ENCODE measurements at regions not wholly inside any gene's neighbourhood (a gene's known extent, or its start where the extent isn't known, plus 50 kb on each side); places are given as distances from the start of the nearest gene placed in this dataset.
"Not testable (repeated sequence)": the region's sequence is repeated elsewhere in the genome, so short reads cannot be mapped to it uniquely, and the experiment has no call there.

DNA sequence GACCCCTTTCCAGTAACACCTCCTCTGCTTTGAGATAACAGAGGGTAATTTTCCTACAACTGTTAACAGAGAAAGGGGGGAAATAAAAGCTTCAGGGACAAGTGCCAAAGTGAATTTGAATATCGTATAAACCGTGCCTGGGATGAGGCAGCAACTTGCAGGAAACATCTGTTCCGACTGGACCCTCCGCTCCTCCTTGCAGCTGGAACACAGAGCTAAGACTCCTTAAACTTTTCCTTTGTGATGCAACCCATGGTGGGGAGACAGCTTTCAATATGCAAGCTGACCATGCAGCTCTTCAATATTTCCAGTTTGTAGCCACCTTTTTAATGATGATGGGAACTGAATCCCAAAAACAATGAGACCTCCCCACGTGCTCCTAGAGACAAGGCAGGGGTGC, 432.6 kb downstream of the ZNF536 start:
- DNase-seq = no peak

DNA sequence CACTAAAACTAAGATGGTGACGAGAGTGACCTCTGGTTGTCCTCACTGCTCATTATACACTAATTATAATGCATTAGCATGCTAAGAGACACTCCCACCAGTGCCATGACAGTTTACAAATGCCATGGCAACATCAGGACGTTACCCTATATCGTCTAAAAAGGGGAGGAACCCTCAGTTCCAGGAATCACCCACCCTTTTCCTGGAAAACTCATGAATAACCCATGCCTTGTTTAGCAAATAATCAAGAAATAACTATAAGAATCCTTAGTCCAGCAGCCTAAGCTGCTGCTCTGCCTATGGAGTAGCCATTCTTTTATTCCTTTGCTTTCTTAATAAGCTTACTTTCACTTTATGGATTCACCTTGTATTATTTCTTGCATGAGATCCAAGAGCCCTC, 432.1 kb downstream of the ZNF536 start:
- DNase-seq = not testable (repeated sequence)

- no peak for DNase-seq
These were observed 430.3 kb downstream of the ZNF536 start for GRCh38 chr19:30802424-30803013.

GRCh38 chr19:30799865-30800755, 427.9 kb downstream of the ZNF536 start:
- DNase-seq = no peak

- no peak for DNase-seq
These were observed 423.5 kb downstream of the ZNF536 start for GRCh38 chr19:30795727-30796126.

GRCh38 chr19:30792561-30793505, 420.6 kb downstream of the ZNF536 start:
- DNase-seq = no peak

DNA sequence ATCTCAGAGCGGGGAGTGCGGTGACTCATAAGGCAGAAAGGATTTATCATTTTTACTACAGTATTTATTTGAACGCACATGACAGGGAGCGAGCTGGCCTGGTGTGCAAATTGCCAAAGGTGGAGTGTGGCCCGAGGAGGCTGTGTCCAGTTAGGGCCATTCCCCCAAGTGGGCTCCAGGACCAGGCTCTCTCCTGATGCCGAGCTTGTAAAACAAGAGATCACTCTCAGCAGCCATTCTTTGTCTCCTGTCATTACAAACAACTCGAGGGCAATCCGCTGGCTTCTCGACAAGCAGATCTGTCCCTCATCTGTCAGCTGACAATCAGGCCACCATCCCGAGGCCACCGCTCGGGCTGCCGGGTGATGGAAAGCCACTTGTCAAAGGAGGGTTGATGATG, 418.9 kb downstream of the ZNF536 start:
- no peak for DNase-seq

GRCh38 chr19:30790056-30790680, 418.0 kb downstream of the ZNF536 start:
- no peak for DNase-seq

- DNase-seq = no peak
These were observed 416.1 kb downstream of the ZNF536 start for GRCh38 chr19:30788105-30788765.

DNA sequence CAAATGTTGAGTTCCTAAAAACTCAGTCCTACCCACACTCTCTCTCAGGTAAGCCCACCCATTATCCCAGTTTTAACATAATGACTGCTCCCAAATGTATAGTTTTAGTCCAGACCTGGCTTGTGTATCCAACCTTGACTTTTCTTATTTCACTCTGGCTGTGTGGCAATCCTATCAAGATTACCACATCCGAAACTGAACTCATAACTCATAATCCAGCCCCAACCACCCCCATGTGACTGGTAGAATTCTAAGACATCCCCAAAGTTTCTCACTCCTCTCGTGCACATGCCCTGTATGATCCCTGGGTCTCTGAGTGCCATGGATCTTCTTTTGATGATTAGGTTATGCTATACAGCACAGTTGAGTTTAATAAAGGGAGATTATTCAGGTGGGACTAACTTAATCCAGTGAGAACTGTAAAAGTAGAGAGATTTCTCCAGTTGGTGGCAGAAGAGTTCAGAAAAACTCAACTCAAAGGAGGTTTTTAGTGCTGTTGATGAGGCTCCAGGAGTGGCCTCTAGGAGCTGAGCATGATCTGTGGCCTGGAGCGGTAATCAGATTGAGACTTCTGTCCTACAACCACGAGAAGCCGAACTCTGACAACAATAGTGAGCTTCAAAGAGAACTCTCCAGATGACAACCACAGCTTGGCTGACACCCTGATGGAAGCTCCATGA, 413.4 kb downstream of the ZNF536 start:
- DNase-seq = no peak

- DNase-seq = no peak
These were observed 412.8 kb downstream of the ZNF536 start for GRCh38 chr19:30784850-30785457.

DNA sequence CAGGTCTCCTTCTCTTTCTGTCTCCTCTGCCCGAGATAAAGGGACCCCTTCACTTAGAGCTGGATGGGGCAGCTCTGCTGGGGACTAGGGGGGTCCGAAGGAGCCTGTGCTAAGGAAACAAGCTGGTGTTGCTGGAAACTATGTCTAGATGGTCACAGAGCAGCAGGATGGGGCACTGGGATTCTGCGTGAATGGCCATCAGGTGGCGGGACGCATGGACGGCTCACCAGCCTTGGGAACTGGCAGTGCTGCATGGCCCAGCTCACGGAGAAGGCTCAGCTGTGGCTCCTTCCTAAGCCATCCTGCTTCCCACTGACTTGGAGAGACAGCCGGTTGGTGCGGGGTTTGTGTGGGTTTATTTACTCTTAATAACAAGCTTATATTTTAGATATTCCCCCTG, 411.8 kb downstream of the ZNF536 start:
- DNase-seq = no peak

DNA sequence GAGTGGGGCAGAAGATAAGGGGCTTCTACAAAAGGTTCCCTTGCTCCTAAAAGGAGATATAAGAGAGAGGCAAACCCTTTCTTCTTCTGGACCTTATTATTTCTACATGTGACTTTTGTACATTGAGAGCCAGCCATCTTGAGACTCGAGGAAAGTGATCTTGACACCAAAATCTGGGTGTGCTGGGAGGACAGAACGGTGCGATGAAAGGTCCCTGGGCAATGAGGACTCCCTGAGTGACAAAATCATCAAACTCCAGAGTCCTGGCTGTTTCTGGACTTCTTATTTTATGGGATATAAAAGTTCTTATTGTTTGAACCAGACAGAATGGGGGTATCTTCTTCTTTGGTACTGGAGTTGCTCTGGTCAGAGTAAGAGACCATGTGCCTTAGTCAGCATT, 411.0 kb downstream of the ZNF536 start:
- no peak for DNase-seq

GRCh38 chr19:30781519-30781918, 409.3 kb downstream of the ZNF536 start:
- DNase-seq = no peak

- no peak for DNase-seq
These were observed 408.9 kb downstream of the ZNF536 start for GRCh38 chr19:30781047-30781446.

GRCh38 chr19:30780456-30780855, 408.3 kb downstream of the ZNF536 start:
- DNase-seq = no peak

GRCh38 chr19:30780032-30780431, 407.8 kb downstream of the ZNF536 start:
- no peak for DNase-seq

- no peak for DNase-seq
These were observed 407.0 kb downstream of the ZNF536 start for GRCh38 chr19:30778961-30779715.

DNA sequence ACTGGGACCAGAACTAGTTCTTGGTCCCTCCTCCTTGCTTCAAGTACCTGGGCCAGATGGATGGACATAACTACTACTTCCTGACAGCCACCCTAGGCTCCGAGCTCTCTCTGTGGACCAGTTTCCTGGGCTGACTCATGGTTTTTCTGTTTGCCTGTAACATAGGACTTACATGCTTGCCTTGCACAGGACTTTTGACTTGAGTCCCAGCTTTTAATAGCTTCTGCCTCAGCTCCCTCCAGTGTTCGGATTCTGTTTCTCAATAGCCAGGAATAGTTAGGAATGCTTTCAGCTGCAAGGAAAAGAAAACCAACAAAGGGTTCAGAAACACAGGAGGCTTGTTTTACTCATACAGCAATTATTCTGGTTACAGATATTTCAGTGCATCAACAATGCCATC, 405.9 kb downstream of the ZNF536 start:
- DNase-seq = no peak

DNA sequence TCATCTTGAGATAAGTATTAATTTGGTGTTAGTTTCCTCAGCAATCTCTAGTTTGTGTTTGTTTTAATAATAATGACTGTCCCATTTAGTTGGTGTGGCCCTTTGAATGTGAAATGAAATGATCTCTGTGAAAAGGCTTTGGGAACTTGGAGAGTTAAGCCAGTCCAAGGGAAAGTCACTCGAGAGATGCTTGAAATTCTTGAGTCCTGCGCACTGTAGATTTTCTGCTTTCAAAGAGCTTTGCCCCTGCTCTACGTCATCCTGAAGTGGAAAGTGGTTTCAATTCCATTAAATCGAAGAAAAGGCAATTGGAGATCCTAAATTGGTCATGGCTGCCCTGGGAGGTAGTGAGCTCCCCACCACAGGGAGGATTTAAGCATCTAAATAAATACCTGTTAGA, 403.8 kb downstream of the ZNF536 start:
- no peak for DNase-seq
